NCI-H510A treated with DMSO at 0.1 percent for 48 hours (cell line): ENCODE measurements at regions not wholly inside any gene's neighbourhood (a gene's known extent, or its start where the extent isn't known, plus 50 kb on each side); places are given as distances from the start of the nearest gene placed in this dataset.

Experiments used
- DNase-seq: peaks from one replicate; lab custom pipeline; 2025; lab: John Stamatoyannopoulos, UW

DNA sequence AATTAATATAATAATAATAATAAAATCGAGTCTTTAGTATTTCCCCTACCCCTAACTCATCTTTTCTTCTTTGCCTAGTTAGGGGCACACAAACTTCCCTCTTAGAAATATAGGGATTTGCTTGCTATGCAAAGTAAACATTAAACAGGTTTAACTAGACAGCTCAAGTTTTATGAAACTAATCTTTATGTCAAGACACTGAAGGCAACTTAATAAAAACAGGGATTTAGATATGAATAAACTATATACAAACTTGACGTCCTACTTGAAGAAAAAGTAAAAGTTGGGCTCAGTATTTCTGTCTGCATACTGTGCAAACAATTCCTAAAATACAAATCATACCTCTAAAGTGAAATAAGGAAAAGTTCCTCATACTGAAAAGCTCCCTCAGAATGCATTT lies 52.1 kb upstream of the CAV2 start:
- no peak for DNase-seq

GRCh38 chr7:116447966-116448839 lies 51.3 kb upstream of the CAV2 start:
- no peak for DNase-seq

- no peak for DNase-seq
Measured at GRCh38 chr7:116449441-116449840, 50.1 kb upstream of the CAV2 start.
